Endothelial cell of umbilical vein (primary cell): ENCODE measurements at regions not wholly inside any gene's neighbourhood (a gene's known extent, or its start where the extent isn't known, plus 50 kb on each side); places are given as distances from the start of the nearest gene placed in this dataset.

Source experiments
- BruUV-seq: library from RNA; stranded (reverse); fragments of 400-500 nt; replicated peaks from 2 replicates; lab custom pipeline; 2021; lab: Mats Ljungman, UMichigan
- CTCF ChIA-PET: fragments of 300-600, 350-600 bp; sonication (Branson Sonifier 250); formaldehyde crosslinking; loops from one replicate; lab custom pipeline; 2021; ENCODE audit warnings: antibody characterized with exemption, inconsistent platforms; lab: Charles Lee
- POLR2A ChIA-PET: fragments of 300-600, 350-600 bp; sonication (Branson Sonifier 250); formaldehyde crosslinking; loops from one replicate; lab custom pipeline; 2021; ENCODE audit warnings: antibody characterized with exemption, inconsistent platforms; lab: Charles Lee
- DNase-seq: peaks from one replicate; pipeline ENCODE4 v3.0.0-alpha.2; 2011; ENCODE audit warnings: low read depth, low spot score
- FAIRE-seq: peaks from 2 replicates; lab custom pipeline; 2011; peaks lifted over from hg19 to GRCh38; lab: Jason Lieb, UNC
- H2AFZ ChIP-seq: 2 replicates; pipeline ENCODE4 v1.6.0; 2012; ENCODE audit warnings: low read depth, low read length, control low read depth, inconsistent platforms
- H3K27ac ChIP-seq: 2 replicates; pipeline ENCODE4 v1.5.1; 2011; ENCODE audit warnings: low read depth, mild to moderate bottlenecking, control low read depth, low read length, moderate library complexity; ENCODE audit not compliant: insufficient read depth
- H3K27me3 ChIP-seq, 2 experiments: 2 replicates each; pipeline versions ENCODE4 v1.6.0 to v1.6.1; 2011; ENCODE audit warnings: low read length in 2 of 2, mixed read lengths in 1 of 2; ENCODE audit not compliant: control insufficient read depth in 2 of 2, insufficient read depth in 2 of 2
- H3K36me3 ChIP-seq, 2 experiments: 2 replicates in 1 of 2; 3 replicates in 1 of 2; pipeline ENCODE4 v1.5.1; 2011; ENCODE audit warnings: low read length in 2 of 2, mild to moderate bottlenecking in 1 of 2, moderate library complexity in 1 of 2; ENCODE audit not compliant: control insufficient read depth in 2 of 2, insufficient read depth in 2 of 2; ENCODE audit errors: extremely low read depth in 1 of 2
- H3K4me1 ChIP-seq: 3 replicates; pipeline ENCODE4 v1.5.1; 2011; ENCODE audit warnings: mild to moderate bottlenecking, low read length; ENCODE audit not compliant: control insufficient read depth, insufficient read depth; ENCODE audit errors: extremely low read depth
- H3K4me2 ChIP-seq: 2 replicates; pipeline ENCODE4 v1.6.1; 2011; ENCODE audit warnings: low read length, control low read depth, mixed read lengths; ENCODE audit not compliant: insufficient read depth
- H3K4me3 ChIP-seq, 3 experiments: fragments of 200-600 bp in 1 of 3; sonication (generic), shearing (Covaris generic) in 1 of 3; replicated peaks in 1 of 3; 2 replicates each; pipeline ENCODE4 v1.5.1; 2011 to 2016; ENCODE audit warnings: control low read depth in 3 of 3, low read length in 3 of 3, mild to moderate bottlenecking in 2 of 3, inconsistent platforms in 1 of 3, low read depth in 1 of 3, moderate library complexity in 1 of 3; ENCODE audit not compliant: insufficient read depth in 1 of 3
- H3K79me2 ChIP-seq: 2 replicates; pipeline ENCODE4 v1.6.0; 2012; ENCODE audit warnings: low read length, inconsistent platforms; ENCODE audit not compliant: control insufficient read depth, insufficient read depth
- H3K9ac ChIP-seq: replicated peaks from 2 replicates; pipeline ENCODE3; 2011; ENCODE audit warnings: low read length, control low read depth; ENCODE audit not compliant: insufficient read depth; ENCODE audit errors: extremely low read depth
- H3K9me1 ChIP-seq: replicated peaks from 3 replicates; pipeline ENCODE4 v1.6.0; 2011; ENCODE audit warnings: mild to moderate bottlenecking, low read length; ENCODE audit not compliant: control insufficient read depth, insufficient read depth; ENCODE audit errors: extremely low read depth
- H3K9me3 ChIP-seq: replicated peaks from 2 replicates; pipeline ENCODE4 v1.5.1; 2012; ENCODE audit warnings: low read length, inconsistent platforms; ENCODE audit not compliant: control insufficient read depth, insufficient read depth
- H4K20me1 ChIP-seq: replicated peaks from 2 replicates; pipeline ENCODE3; 2011; ENCODE audit warnings: mild to moderate bottlenecking, low read length; ENCODE audit not compliant: control insufficient read depth, insufficient read depth; ENCODE audit errors: extremely low read depth
- EZH2 ChIP-seq: IDR thresholded peaks from 2 replicates; pipeline ENCODE4 v1.6.1; 2012; ENCODE audit warnings: borderline replicate concordance, low read depth, mild to moderate bottlenecking, moderate library complexity, low read length, inconsistent platforms; ENCODE audit not compliant: severe bottlenecking
- FOS ChIP-seq: IDR thresholded peaks from 2 replicates; pipeline ENCODE4 v1.6.1; 2011; ENCODE audit warnings: mild to moderate bottlenecking, low read length, moderate library complexity, borderline replicate concordance; ENCODE audit not compliant: insufficient read depth
- GATA2 ChIP-seq: IDR thresholded peaks from 2 replicates; pipeline ENCODE4 v1.7.0; 2011; ENCODE audit warnings: low read depth, mild to moderate bottlenecking, moderate library complexity, mixed read lengths, low read length; ENCODE audit not compliant: insufficient read length, insufficient read depth
- JUN ChIP-seq: IDR thresholded peaks from 2 replicates; pipeline ENCODE4 v1.6.1; 2011; ENCODE audit warnings: borderline replicate concordance, low read depth; ENCODE audit not compliant: insufficient read length, insufficient read depth
- MYC ChIP-seq: IDR thresholded peaks from one replicate; pipeline ENCODE4 v1.6.1; 2011; ENCODE audit warnings: mild to moderate bottlenecking, low read depth, low read length
- POLR2A ChIP-seq: IDR thresholded peaks from 2 replicates; pipeline ENCODE4 v1.6.1; 2012; ENCODE audit warnings: low read depth, mild to moderate bottlenecking, control low read depth, low read length
- POLR2AphosphoS5 ChIP-seq: IDR thresholded peaks from 2 replicates; pipeline ENCODE4 v1.6.1; 2012; ENCODE audit warnings: low read depth, mild to moderate bottlenecking, control low read depth, low read length, moderate library complexity; ENCODE audit not compliant: insufficient read depth
- dilution Hi-C: fragments of 300-500 bp; cut with MboI; formaldehyde crosslinking; loops from one replicate; pipeline ENCODE4 v1.15.0; 2019; ENCODE audit warnings: low sequenced_read_pairs; ENCODE audit not compliant: extremely low pct_ligation_motif_present
- intact Hi-C: fragments of 100-400 bp; cut with micrococcal nuclease; formaldehyde crosslinking; loops from one replicate; pipeline ENCODE4 v1.10.0; 2022
- TF ChIP-seq, protein P1 (sequence below): IDR thresholded peaks from 2 replicates; pipeline ENCODE4 v1.6.1; 2011; ENCODE audit not compliant: insufficient read depth, insufficient read length
- TF ChIP-seq, protein P2 (sequence below), 2 donors: IDR thresholded peaks; 1 replicate in 1 of 2; 2 replicates in 1 of 2; pipeline ENCODE4 v1.5.1; 2011; ENCODE audit warnings: low read length in 2 of 2, mild to moderate bottlenecking in 2 of 2, moderate library complexity in 2 of 2, control low read depth in 1 of 2, inconsistent platforms in 1 of 2, low read depth in 1 of 2; ENCODE audit not compliant: insufficient read depth in 1 of 2; ENCODE audit errors: extremely low read depth in 1 of 2

DNA sequence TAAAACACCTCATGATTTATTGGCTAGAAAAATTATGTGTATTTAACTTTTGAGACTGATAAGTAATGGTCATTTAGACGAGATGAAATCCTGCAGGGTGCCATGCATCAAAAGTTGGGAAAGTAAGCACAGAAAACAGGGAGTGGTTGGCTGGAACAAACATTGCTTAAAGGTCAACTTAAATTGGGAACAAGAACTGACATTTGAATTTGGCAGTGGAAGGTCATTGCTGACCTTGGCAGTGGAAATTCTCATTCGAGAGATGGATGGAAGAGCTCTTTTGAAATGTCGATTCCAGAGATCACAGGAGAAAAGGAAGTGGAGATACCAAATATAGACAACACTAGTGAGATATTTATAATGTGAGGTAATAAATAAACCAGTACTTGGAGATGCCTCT is 572.8 kb downstream of the TRAM1L1 start:
- no peak overlapping the region for H2AFZ ChIP-seq
- no TSS peak for BruUV-seq
- ChIA-PET CTCF (no interaction called here), POLR2A (no interaction called here)
- DNase-seq (no peak), FAIRE-seq (no peak)
- TF ChIP-seq, protein P1, sequence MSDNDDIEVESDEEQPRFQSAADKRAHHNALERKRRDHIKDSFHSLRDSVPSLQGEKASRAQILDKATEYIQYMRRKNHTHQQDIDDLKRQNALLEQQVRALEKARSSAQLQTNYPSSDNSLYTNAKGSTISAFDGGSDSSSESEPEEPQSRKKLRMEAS: no peak
- TF ChIP-seq JUN (no peak), POLR2AphosphoS5 (no peak), MYC (no peak)
- H3K4me1 ChIP-seq: no peaks in the 10 kb centered on the region
- H3K9ac ChIP-seq: no peak overlapping the region
- intact Hi-C loops: no loop called here
- H3K36me3 ChIP-seq: no peaks in the 10 kb centered on the region
- H3K27me3 ChIP-seq: peaks cover 0 to 8% of the 10 kb centered on the region in 2 experiments
- H3K4me3 ChIP-seq: no peak overlapping the region
- no peaks in the 10 kb centered on the region for H3K9me3 ChIP-seq
- H4K20me1 ChIP-seq: no peaks in the 10 kb centered on the region
- dilution Hi-C loops: no loop called here
- H3K4me2 ChIP-seq: no peak overlapping the region
- H3K9me1 ChIP-seq: no peaks in the 10 kb centered on the region
- no peaks in the 10 kb centered on the region for H3K79me2 ChIP-seq
- no peak overlapping the region for H3K27ac ChIP-seq

DNA sequence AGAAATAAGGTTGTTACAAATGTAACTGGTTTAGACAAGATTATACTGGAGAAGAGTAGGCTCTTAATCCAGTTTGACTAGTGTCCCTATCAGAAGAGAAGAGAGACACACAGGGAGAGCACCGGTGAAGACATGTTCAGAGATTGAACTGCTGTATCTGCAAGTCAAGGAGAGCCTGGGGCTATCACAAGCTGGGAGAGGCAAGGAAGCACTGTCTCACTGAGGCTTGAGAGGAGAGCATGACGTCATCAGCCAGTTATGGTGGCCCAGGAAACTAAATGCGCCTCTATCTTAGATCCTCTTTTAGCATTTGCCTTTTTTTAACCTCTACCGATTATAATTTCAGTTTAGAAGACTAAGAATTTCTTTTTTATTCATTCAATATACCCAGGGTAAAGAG is 583.4 kb downstream of the TRAM1L1 start:
- FAIRE-seq: no peak
- dilution Hi-C loops: no loop called here
- CTCF ChIA-PET: no interaction called here

More for the DNA sequence above, 583.4 kb downstream of the TRAM1L1 start:
- POLR2A ChIA-PET: no interaction called here
- Histone ChIP-seq H3K27me3 (no peaks in the 10 kb centered on the region), H3K9me1 (no peaks in the 10 kb centered on the region), H2AFZ (no peak overlapping the region), H3K79me2 (no peaks in the 10 kb centered on the region), H3K4me2 (no peak overlapping the region), H3K27ac (no peak overlapping the region), H3K4me1 (no peaks in the 10 kb centered on the region), H3K36me3 (no peaks in the 10 kb centered on the region), H3K9me3 (no peaks in the 10 kb centered on the region), H4K20me1 (no peaks in the 10 kb centered on the region), H3K4me3 (no peak overlapping the region), H3K9ac (no peak overlapping the region)
- DNase-seq: no peak
- intact Hi-C loops: no loop called here
- TF ChIP-seq JUN (no peak), FOS (no peak), GATA2 (no peak), POLR2A (no peak), MYC (no peak), POLR2AphosphoS5 (no peak), EZH2 (no peak)
- TF ChIP-seq, protein P1: no peak
- TF ChIP-seq, protein P2, sequence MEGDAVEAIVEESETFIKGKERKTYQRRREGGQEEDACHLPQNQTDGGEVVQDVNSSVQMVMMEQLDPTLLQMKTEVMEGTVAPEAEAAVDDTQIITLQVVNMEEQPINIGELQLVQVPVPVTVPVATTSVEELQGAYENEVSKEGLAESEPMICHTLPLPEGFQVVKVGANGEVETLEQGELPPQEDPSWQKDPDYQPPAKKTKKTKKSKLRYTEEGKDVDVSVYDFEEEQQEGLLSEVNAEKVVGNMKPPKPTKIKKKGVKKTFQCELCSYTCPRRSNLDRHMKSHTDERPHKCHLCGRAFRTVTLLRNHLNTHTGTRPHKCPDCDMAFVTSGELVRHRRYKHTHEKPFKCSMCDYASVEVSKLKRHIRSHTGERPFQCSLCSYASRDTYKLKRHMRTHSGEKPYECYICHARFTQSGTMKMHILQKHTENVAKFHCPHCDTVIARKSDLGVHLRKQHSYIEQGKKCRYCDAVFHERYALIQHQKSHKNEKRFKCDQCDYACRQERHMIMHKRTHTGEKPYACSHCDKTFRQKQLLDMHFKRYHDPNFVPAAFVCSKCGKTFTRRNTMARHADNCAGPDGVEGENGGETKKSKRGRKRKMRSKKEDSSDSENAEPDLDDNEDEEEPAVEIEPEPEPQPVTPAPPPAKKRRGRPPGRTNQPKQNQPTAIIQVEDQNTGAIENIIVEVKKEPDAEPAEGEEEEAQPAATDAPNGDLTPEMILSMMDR (IDR thresholded peaks at IDR 0.05; ENCODE audit: extremely low read depth in 1 of 2, insufficient read depth in 1 of 2, low read depth in 1 of 2, low read length in 2 of 2): no peak
- BruUV-seq: no TSS peak
